GM18861 (cell line): ENCODE measurements at regions not wholly inside any gene's neighbourhood (a gene's known extent, or its start where the extent isn't known, plus 50 kb on each side); places are given as distances from the start of the nearest gene placed in this dataset.

Source experiments
- ATAC-seq: cut with Tn5 transposase; IDR thresholded peaks from one replicate; pipeline ENCODE4 v1.9.1; 2021; ENCODE audit not compliant: unreplicated experiment

DNA sequence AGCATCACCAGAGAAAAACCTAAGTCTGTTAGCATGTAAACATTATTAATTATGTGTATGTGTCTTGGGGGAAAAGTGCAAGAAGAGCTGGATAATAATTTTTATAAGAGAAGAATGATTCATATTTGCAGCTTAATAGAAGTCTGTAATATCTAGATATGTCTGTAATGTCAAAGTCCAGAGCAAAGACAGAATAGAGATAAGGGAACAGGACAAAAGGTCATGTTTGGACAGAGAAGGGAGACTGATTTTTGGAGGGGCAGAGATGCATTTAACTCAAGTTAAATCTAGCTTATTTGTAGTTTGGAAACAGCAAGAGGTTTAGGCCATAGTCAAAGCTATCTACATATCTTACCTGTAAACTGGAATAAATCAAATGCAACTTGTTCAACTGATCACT is 61.2 kb downstream of the MAGED1 start:
- ATAC-seq: no peak

DNA sequence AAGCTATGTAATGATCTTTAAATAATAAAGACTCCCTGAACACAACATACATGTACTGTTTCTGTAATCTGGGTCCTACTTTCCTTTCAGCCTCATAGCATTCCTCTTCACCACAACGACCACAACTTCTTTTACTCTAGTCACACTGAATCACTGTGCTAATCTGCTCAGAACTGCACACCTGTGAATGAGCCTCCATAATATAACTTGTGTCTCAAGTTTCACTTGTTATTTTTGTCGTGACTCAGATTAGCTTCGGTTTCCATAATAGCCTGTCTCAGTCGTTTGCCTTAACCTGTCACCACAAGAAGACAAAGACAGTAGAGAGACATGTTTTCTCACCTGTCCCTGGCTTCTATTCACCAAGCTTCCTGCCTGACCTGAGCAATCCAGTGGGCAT is 61.8 kb downstream of the MAGED1 start:
- ATAC-seq: peak; percentile 90

GRCh38 chrX:51956441-51956840 is 63.0 kb downstream of the MAGED1 start:
- ATAC-seq: no peak

GRCh38 chrX:51975360-51975759 is 81.9 kb downstream of the MAGED1 start:
- ATAC-seq: no peak

DNA sequence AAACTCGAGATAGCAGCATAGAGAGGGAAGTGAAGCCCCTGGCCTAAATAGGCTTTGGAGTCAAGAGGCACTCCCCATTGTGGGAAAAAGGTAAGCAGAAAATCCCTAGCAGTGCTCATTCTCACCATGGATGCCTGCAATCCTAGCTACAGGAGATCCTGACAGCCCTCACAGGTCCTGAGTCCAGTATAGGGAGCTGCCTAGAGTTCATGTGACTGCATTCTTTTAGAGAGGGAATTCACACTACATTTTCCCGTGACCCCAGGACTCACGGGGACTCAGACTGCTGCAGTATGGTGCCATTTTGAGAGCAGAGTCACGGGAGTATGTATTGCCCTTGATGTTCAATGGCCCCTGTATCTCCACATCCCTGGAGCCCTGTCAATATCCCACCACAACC is 82.4 kb downstream of the MAGED1 start:
- no peak for ATAC-seq

DNA sequence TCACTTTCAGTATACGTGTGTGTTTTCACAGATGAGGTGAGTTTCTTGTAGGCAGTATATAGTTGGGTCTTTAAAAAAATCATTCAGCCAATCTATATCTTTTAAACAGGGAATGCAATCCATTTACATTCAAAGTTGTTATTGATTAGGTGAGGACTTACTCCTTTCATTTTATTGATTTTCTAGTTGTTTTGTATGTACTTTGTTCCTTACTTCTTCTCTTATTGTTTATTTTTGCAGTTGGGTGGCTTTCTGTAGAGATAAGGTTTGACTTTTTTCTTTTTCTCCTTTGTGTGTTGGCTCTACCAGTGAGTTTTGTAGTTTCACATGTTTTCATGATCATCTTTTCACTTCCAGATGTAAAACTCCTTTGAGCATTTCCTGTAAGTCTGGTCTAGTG is 83.1 kb downstream of the MAGED1 start:
- ATAC-seq: no peak
